ENCODE measurements at regions not wholly inside any gene's neighbourhood (a gene's known extent, or its start where the extent isn't known, plus 50 kb on each side); places are given as distances from the start of the nearest gene placed in this dataset.

- Histone ChIP-seq H3K23me2 (ENCODE audit: low read depth, low read length) (no peaks in the 10 kb centered on the region; the same call in 1 of the 2 replicates), H3K27me3 (replicated peaks in 1 of 4; ENCODE audit: control insufficient read depth in 3 of 4, extremely low read depth in 1 of 4, insufficient read depth in 3 of 4, low read length in 3 of 4) (peaks cover 0 to 1% (median 0%) of the 10 kb centered on the region in 4 experiments; a peak in 1 of 7 replicates), H3K9ac (replicated peaks in 1 of 4; ENCODE audit: extremely low read depth in 1 of 4, low read depth in 3 of 4, low read length in 3 of 4) (no peak overlapping the region), H3K14ac (ENCODE audit: insufficient read length) (no peak overlapping the region), H3K9me3 (ENCODE audit: insufficient read depth in 2 of 2, low read depth in 1 of 2, low read length in 1 of 2) (no peaks in the 10 kb centered on the region), H3K27ac (ENCODE audit: low read depth, low read length) (no peak overlapping the region), H4K91ac (replicated peaks; ENCODE audit: insufficient read length, low read length) (no peak overlapping the region), H3K36me3 (ENCODE audit: control insufficient read depth in 2 of 4, insufficient read depth in 4 of 4, low read length in 3 of 4) (no peaks in the 10 kb centered on the region), H2BK5ac (ENCODE audit: low read depth, low read length) (no peak overlapping the region), H3K18ac (ENCODE audit: extremely low read depth, low read length) (no peak overlapping the region), H3K4me3 (ENCODE audit: extremely low read depth in 1 of 4, insufficient read depth in 2 of 4, low read depth in 3 of 4, low read length in 4 of 4) (no peak overlapping the region), H2BK20ac (ENCODE audit: low read length) (no peak overlapping the region), H3K79me1 (ENCODE audit: low read depth, low read length) (no peaks in the 10 kb centered on the region), H2AK5ac (ENCODE audit: low read depth, low read length) (no peak overlapping the region), H4K8ac (ENCODE audit: extremely low read depth, insufficient read depth, low read length) (no peak overlapping the region), H2BK15ac (ENCODE audit: low read length) (no peak overlapping the region), H3K79me2 (ENCODE audit: control insufficient read depth in 1 of 2, insufficient read depth in 2 of 2, low read length in 2 of 2) (no peaks in the 10 kb centered on the region), H4K20me1 (replicated peaks in 1 of 2; ENCODE audit: control insufficient read depth in 1 of 2, insufficient read depth in 2 of 2, low read length in 2 of 2) (no peaks in the 10 kb centered on the region), H3K56ac (replicated peaks; ENCODE audit: insufficient read length, low read depth, low read length) (no peak overlapping the region), H3K4me2 (ENCODE audit: insufficient read depth in 1 of 2, low read depth in 2 of 2, low read length in 2 of 2) (no peak overlapping the region; a peak in 1 of 4 replicates), H4K5ac (ENCODE audit: insufficient read length, low read depth, low read length) (peak overlapping the region; percentile 33), H2AFZ (ENCODE audit: low read length) (peak overlapping the region; percentile 61; the same call in 1 of the 2 replicates), H3K23ac (ENCODE audit: insufficient read length) (no peak overlapping the region), H3K4me1 (replicated peaks in 1 of 4; ENCODE audit: control insufficient read depth in 3 of 4, insufficient read depth in 4 of 4, low read length in 3 of 4) (peaks cover 0 to 3% (median under 1%) of the 10 kb centered on the region in 4 experiments; a peak in 2 of 7 replicates), H2BK120ac (replicated peaks; ENCODE audit: low read depth, low read length) (no peak overlapping the region), H3K4ac (replicated peaks; ENCODE audit: insufficient read length, low read depth, low read length) (no peak overlapping the region), H2BK12ac (ENCODE audit: low read depth, low read length) (no peak overlapping the region)
- CTCF ChIA-PET (ENCODE audit: partially characterized antibody), result interaction anchor here (0.6 kb wide), 1 partner anchor 265 kb away, joined by 3 read pairs; no protein-coding TSS in a partner anchor
- no peak for FAIRE-seq
- WGBS, 2 experiments (ENCODE audit: extremely low coverage in 1 of 2, insufficient coverage in 1 of 2, insufficient read length in 1 of 2, insufficient replicate concordance in 2 of 2, low coverage in 1 of 2, low lambda C conversion rate in 2 of 2, missing lambda C conversion rate in 1 of 2), result 71% methylated on average over 10 of the region's 10 CpGs; no CpG with 5 or more reads in 1 of the 2 experiments
- TF ChIP-seq USF2 (IDR thresholded peaks at IDR 0.05; ENCODE audit: low read length), result peak; percentile 15; the same call in 1 of the 2 replicates
- no peak for TF ChIP-seq RBBP5 (IDR thresholded peaks at IDR 0.05; ENCODE audit: borderline replicate concordance, low read depth, low read length)
- TF ChIP-seq MAFK (IDR thresholded peaks at IDR 0.05; ENCODE audit: low read depth, low read length), result no peak
- no peak for TF ChIP-seq POLR2A (IDR thresholded peaks at IDR 0.05; ENCODE audit: control extremely low read depth in 1 of 2, low read depth in 2 of 2, low read length in 2 of 2)
- no peak for DNase-seq (ENCODE audit: low read depth in 1 of 2, low spot score in 2 of 2)
- POLR2A ChIA-PET (ENCODE audit: partially characterized antibody), result no interaction called here
These were observed 455.7 kb upstream of the FAT1 start for GRCh38 chr4:187179086-187180058.

Measured in H1 (cell line).